GM12865 (cell line): ENCODE measurements at regions not wholly inside any gene's neighbourhood (a gene's known extent, or its start where the extent isn't known, plus 50 kb on each side); places are given as distances from the start of the nearest gene placed in this dataset.
"Not testable (repeated sequence)": the region's sequence is repeated elsewhere in the genome, so short reads cannot be mapped to it uniquely, and the experiment has no call there.

Source experiments
- DNase-seq: peaks from one replicate; pipeline ENCODE4 v3.0.0; 2010; ENCODE audit warnings: low read depth
- H3K4me3 ChIP-seq: 2 replicates; pipeline ENCODE4 v1.5.1; 2011; ENCODE audit warnings: mild to moderate bottlenecking, low read depth, low read length, control low read depth
- CTCF ChIP-seq: IDR thresholded peaks from 2 replicates; pipeline ENCODE4 v1.5.1; 2011; ENCODE audit warnings: low read length, control low read depth, low read depth, inconsistent platforms; ENCODE audit not compliant: insufficient read depth; ENCODE audit errors: missing control alignments

GRCh38 chr7:85895835-85896234 is 709.0 kb upstream of the SEMA3D start:
- TF ChIP-seq CTCF: no peak
- DNase-seq: no peak
- H3K4me3 ChIP-seq: no peak overlapping the region

- not testable (repeated sequence) for DNase-seq, H3K4me3 ChIP-seq
These were observed 705.0 kb upstream of the SEMA3D start for GRCh38 chr7:85891900-85892299.

GRCh38 chr7:85890244-85890811 is 703.5 kb upstream of the SEMA3D start:
- DNase-seq: peak; percentile 13
- H3K4me3 ChIP-seq: no peak overlapping the region
- TF ChIP-seq CTCF: peak; percentile 40

GRCh38 chr7:85887133-85887532 is 700.3 kb upstream of the SEMA3D start:
- no peak for TF ChIP-seq CTCF
- DNase-seq: no peak
- no peak overlapping the region for H3K4me3 ChIP-seq

- no peak overlapping the region for H3K4me3 ChIP-seq
- no peak for TF ChIP-seq CTCF
- no peak for DNase-seq
These were observed 695.5 kb upstream of the SEMA3D start for GRCh38 chr7:85882335-85882734.

GRCh38 chr7:85875398-85875797 is 688.5 kb upstream of the SEMA3D start:
- no peak overlapping the region for H3K4me3 ChIP-seq
- no peak for TF ChIP-seq CTCF
- no peak for DNase-seq

- H3K4me3 ChIP-seq: no peak overlapping the region
- no peak for DNase-seq
- no peak for TF ChIP-seq CTCF
These were observed 679.7 kb upstream of the SEMA3D start for GRCh38 chr7:85866540-85866939.

GRCh38 chr7:85851571-85852193 is 664.8 kb upstream of the SEMA3D start:
- TF ChIP-seq CTCF: peak; percentile 17
- H3K4me3 ChIP-seq: no peak overlapping the region
- DNase-seq: peak; percentile 39
